Right ventricle myocardium inferior (tissue), 1 donor: ENCODE measurements at regions not wholly inside any gene's neighbourhood (a gene's known extent, or its start where the extent isn't known, plus 50 kb on each side); places are given as distances from the start of the nearest gene placed in this dataset.
"Not testable (repeated sequence)": the region's sequence is repeated elsewhere in the genome, so short reads cannot be mapped to it uniquely, and the experiment has no call there.

Experiments used
- ATAC-seq: fragments of 200-7000 bp; cut with Tn5 transposase; one replicate; pipeline ENCODE4 v1.9.1; 2020; ENCODE audit warnings: mild to moderate bottlenecking, moderate library complexity
- DNase-seq: peaks from one replicate; pipeline ENCODE4 v3.0.0; 2021; ENCODE audit errors: missing footprints
- intact Hi-C: fragments of 100-400 bp; cut with DNase I; formaldehyde crosslinking; loops from one replicate; pipeline ENCODE4 v1.11.0; 2022
- donor health status: DM: no; HTN: yes; CAD: no; lungs with severe emphysema.

DNA sequence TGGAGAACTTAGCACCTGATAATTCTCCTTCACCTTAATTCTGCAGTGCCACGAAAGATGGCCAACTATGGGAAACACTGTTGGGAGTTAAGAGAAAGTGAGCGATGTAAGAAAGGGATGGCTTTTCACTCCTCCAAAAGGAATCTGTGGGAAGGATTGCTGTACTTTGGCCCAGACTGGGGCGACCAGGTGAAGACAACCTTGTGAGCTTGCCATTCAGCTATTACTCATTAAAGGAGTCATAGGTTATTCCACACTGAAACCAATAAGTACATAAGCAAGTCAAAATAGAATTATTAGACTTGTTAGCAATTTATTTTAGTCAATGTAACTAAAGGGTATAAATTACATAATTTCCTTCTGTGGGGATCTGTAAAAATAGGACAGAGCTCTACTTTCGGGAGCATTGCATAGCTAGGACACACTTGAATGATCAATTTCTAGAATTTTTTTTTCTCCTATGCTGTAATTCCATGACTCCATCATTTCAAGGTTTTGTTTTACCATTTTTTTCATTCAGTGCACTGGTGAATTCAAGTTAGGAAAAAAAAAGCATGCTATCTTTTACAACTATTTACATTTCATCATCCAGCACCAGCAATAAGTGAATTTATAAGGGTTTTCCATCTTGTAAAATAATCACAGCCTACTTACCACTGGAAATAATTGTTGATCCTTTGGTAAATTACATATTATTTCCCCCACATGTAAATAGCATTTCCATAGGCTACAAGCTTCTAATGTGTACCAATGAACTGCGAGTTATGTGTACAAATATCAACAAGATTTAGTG, 231.7 kb downstream of the SIM1 start:
- ATAC-seq (no peak), DNase-seq (no peak)
- intact Hi-C loops: no loop called here

GRCh38 chr6:100230953-100231316, 233.8 kb downstream of the SIM1 start:
- intact Hi-C loops: no loop called here
- ATAC-seq (no peak), DNase-seq (no peak)

GRCh38 chr6:100230115-100230952, 234.4 kb downstream of the SIM1 start:
- DNase-seq: no peak
- intact Hi-C loops: no loop called here
- ATAC-seq: no peak

GRCh38 chr6:100229512-100229911, 235.2 kb downstream of the SIM1 start:
- DNase-seq (no peak), ATAC-seq (no peak)
- intact Hi-C loops: no loop called here

GRCh38 chr6:100228834-100229441, 234.9 kb upstream of the MCHR2 start:
- intact Hi-C loops: no loop called here
- DNase-seq (peak; percentile 85), ATAC-seq (peak; percentile 99)

GRCh38 chr6:100228437-100228833, 234.4 kb upstream of the MCHR2 start:
- intact Hi-C loops: no loop called here
- DNase-seq (no peak), ATAC-seq (no peak)

GRCh38 chr6:100226811-100227210, 232.8 kb upstream of the MCHR2 start:
- no peak for ATAC-seq
- intact Hi-C loops: no loop called here

GRCh38 chr6:100223952-100224351, 229.9 kb upstream of the MCHR2 start:
- DNase-seq, intact Hi-C loops, ATAC-seq: not testable (repeated sequence)

More at GRCh38 chr6:100226811-100227210, 232.8 kb upstream of the MCHR2 start:
- DNase-seq: no peak

DNA sequence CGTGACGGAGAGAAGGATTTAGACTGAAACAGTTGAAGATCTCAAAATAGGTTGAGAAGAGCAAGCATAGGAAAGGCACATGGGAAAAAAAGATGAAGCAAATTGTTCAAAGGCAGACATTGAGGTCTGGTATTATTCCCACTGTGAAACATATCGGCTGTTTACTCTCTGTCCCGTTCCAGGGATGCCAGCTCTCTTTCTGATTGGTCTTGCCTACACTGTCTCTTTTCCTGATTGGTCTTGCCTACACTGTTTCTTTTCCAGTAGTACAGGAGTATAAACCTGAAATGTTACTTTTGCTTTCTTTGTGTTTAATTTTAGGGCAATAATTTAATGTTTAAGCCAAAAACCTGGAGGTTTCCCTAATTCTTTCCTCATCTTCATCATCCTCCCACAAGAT, 226.5 kb upstream of the MCHR2 start:
- intact Hi-C loops: no loop called here
- ATAC-seq: no peak
- no peak for DNase-seq

DNA sequence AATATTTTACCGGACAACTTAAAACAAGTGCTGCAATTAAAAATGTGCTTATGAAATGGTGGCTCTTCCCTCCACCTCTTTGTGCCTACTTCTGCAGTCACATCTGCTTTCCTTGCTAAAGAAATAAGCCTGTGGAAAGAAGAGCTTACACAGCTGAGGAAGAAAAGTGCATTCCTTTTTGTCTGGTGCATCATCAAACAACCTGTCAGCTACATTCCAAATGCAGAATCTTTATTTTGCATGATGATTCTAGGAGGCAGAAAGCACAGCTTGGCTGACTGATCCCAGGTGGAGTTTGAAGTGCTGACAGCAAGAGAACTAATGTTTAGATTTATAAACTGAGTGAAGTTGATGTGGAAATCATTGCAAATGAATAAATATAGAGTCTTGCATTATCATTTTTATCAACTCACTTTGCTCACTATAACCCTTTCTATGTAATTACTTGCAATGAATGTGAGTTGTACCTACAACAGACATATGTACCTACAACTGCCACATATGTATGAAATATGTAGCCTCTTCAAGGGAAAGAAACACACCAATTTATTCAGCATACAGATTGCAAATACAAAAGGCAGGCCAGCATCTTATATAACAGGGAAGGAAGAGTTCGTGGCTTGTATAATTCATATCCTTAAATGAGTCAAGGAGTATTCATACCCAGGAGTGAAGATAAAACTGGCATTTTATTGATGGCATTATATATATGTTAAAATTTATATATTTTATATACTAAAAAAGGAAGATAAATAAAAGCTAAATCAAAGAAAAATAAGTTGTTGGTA, 223.4 kb upstream of the MCHR2 start:
- ATAC-seq (no peak), DNase-seq (no peak)
- intact Hi-C loops: no loop called here

- intact Hi-C loops: no loop called here
- ATAC-seq: no peak
- no peak for DNase-seq
Observed at GRCh38 chr6:100216760-100217159, 222.7 kb upstream of the MCHR2 start.

DNA sequence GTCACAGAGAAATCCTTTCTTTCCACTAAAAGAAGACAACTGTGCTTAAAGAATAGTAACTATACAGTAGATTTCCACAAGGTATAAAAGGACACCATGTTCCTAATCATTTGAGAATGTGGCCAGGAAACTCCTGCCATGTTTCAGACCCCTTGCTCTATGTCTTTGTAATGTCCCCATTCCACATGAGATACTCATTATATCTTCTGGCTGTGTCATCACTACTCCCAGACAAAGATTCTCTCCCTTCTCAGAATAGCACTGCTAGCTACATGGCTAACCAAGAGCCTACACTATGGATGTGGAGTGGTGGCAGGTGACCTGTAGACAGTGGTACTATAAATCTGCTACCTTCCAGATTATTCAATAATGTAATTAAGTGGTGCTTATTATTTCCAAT, 218.1 kb upstream of the MCHR2 start:
- DNase-seq (no peak), ATAC-seq (no peak)
- intact Hi-C loops: no loop called here

DNA sequence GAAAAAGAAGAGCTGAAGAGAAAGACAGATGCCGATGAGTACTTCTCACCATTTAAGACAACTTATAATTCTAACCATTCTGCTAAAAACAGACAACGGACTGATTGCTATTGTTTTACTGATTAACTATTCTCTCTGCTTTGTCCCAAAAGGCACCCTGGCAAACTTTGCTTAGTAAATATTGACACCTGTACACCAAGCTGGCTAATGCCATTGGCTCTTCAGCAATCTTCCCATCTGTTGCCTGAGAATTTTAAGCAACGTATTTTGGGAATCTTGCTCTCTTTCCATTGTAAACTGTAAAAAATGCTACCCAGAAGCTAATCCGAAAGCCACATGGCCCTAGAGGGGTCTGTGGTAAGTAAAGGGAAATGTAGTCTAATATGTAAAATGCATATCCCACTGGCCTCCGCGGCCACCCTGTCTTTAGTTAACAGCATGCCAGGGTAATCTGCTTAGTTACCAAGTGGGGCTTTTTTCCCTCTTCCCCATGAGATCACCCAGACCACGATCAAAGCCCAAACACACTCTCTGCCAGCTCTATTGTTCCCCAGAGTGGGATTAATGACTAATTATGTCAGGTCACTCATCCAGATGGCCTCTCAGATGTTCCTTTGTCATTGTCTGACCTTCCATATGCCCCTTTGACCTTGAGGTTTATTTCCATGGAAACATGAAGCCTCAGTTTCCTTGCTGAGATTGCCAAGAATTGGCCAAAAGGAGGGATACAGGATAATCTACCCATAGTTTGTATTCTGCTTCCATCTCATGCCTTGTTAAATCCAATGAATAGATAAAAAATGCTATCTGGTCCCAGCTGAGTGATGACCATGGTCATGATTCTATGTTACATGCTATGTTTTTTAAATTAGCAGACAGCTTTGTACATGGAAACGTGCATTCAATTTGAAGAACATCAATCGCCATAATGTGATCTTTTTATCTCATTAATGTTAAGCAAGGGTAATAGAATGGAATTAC, 216.4 kb upstream of the MCHR2 start:
- intact Hi-C loops: no loop called here
- DNase-seq: no peak

DNA sequence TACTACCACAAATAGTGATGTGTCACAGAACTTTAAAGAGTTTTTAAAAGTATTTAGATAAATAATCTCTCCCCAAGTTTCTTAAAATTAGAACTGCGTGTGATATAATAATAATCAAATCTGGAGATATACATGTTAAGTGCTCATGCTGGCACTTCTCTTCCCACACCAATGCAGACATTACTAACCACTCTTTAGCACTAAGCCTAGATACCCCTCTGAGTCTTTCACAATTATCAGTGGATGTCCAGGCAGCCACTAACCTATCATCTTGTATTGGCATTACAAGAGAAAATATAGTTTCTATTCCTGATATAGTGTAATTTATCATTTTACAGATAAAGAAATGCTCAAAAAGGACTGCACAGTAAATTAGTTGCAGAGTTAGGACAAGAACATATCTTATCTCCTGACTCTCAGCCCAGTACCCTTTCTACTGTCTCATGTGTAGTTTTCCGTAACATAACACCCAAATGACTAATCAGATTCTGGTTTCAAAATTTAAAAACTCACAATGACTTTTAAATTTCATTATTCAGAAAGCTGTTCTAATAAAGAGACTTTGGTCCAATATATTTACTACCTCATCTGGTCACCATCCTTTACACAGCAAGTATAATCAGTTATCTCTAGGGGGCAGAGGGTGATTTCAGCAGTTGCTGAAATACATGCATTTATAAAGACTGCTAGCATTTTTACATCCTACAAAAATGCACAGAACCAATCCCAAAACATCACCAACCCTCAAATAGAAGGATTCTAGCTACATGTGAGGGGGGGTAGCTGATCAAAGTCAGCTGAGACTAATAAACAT, 215.5 kb upstream of the MCHR2 start:
- DNase-seq (no peak), ATAC-seq (no peak)
- intact Hi-C loops: no loop called here

More for the DNA sequence above, 216.4 kb upstream of the MCHR2 start:
- ATAC-seq: no peak

DNA sequence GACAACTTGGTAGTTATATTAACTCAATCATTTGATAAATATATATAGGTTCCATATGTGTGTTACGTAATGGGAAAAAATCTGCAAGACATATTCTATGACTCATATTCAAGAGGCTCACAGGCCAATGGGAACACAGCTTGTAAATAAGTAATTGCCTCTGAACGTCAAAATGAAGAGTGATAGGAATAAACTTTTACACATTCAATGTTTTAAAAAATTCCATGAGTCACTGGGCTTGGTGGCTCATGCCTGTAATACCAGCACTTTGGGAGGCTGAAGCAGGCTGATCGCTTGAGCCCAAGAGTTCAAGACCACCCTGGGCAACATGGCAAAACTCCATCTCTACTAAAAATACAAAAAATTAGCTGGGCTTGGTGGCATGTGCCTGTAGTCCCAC, 209.4 kb upstream of the MCHR2 start:
- no peak for DNase-seq
- intact Hi-C loops: no loop called here
- no peak for ATAC-seq

DNA sequence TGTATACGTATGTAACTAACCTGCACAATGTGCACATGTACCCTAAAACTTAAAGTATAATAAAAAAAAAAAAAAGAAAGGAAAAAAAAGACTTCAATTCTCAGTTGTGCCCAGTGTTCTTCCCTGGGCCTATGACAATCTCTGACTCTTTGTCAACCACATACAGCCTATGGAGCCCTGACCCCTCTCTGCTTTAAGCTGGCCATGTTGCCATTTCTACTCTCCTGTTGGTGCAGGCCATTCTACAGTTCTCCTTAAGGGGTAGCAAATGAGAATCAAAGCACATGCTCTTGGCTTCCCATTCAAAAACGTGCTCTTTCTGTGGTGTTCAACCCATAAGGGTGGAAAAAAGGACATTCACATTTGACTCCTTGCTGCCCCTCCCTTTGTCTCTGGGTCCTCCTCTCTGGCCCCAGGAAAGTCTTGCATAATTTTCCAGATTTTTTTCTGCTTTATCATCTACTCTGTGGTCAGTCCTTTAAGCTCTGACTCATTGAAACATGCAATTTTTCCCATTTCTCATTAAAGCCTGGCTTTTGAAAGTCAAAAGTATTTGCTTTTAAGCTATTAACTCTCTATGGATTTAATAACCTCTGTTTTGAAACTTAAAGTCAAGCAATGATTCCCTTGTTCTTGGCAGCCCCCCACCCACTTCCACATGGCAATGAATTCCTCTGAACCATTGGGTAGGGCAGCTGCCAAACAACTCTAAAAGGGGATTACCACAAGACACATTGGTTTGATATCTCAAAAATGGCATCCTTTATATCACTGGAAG, 208.6 kb upstream of the MCHR2 start:
- ATAC-seq (peak; percentile 52), DNase-seq (no peak)
- intact Hi-C loops: no loop called here
